Superior temporal gyrus (tissue), 1 donor: ENCODE measurements at regions not wholly inside any gene's neighbourhood (a gene's known extent, or its start where the extent isn't known, plus 50 kb on each side); places are given as distances from the start of the nearest gene placed in this dataset.

ENCODE experiments used
- DNase-seq: peaks from one replicate; pipeline ENCODE4 v3.0.0-alpha.2; 2016; ENCODE audit errors: extremely low spot score

- no peak for DNase-seq
Observed at GRCh38 chr4:155616117-155616516, 50.5 kb upstream of the GUCY1A1 start.

- no peak for DNase-seq
Observed at GRCh38 chr4:155615081-155615887, 51.4 kb upstream of the GUCY1A1 start.

GRCh38 chr4:155614111-155614762 is 52.4 kb upstream of the GUCY1A1 start:
- no peak for DNase-seq

- DNase-seq = no peak
Observed at GRCh38 chr4:155612074-155612473, 54.6 kb upstream of the GUCY1A1 start.

GRCh38 chr4:155611501-155611900 is 55.1 kb upstream of the GUCY1A1 start:
- no peak for DNase-seq

GRCh38 chr4:155610143-155610542 is 56.5 kb upstream of the GUCY1A1 start:
- no peak for DNase-seq

- DNase-seq = no peak
Observed at GRCh38 chr4:155609455-155610059, 57.1 kb upstream of the GUCY1A1 start.

GRCh38 chr4:155608225-155608885 is 58.3 kb upstream of the GUCY1A1 start:
- DNase-seq = no peak

GRCh38 chr4:155607481-155607880 is 59.2 kb upstream of the GUCY1A1 start:
- peak; percentile 36 for DNase-seq

GRCh38 chr4:155604718-155605626 is 61.7 kb upstream of the GUCY1A1 start:
- DNase-seq = no peak

- no peak for DNase-seq
Observed at GRCh38 chr4:155603360-155603891, 63.2 kb upstream of the GUCY1A1 start.

- DNase-seq = no peak
Observed at GRCh38 chr4:155602351-155603140, 64.1 kb upstream of the GUCY1A1 start.

- no peak for DNase-seq
Observed at GRCh38 chr4:155600244-155600643, 66.4 kb upstream of the GUCY1A1 start.

- DNase-seq = no peak
Observed at GRCh38 chr4:155599596-155599995, 67.1 kb upstream of the GUCY1A1 start.

- no peak for DNase-seq
Observed at GRCh38 chr4:155599085-155599484, 67.6 kb upstream of the GUCY1A1 start.

- DNase-seq = no peak
Observed at GRCh38 chr4:155597933-155598451, 68.7 kb upstream of the GUCY1A1 start.

GRCh38 chr4:155597281-155597680 is 69.4 kb upstream of the GUCY1A1 start:
- no peak for DNase-seq

GRCh38 chr4:155593793-155594192 is 72.9 kb upstream of the GUCY1A1 start:
- no peak for DNase-seq

GRCh38 chr4:155592938-155593297 is 73.7 kb upstream of the GUCY1A1 start:
- DNase-seq = no peak
